SK-N-SH (cell line): ENCODE measurements at regions not wholly inside any gene's neighbourhood (a gene's known extent, or its start where the extent isn't known, plus 50 kb on each side); places are given as distances from the start of the nearest gene placed in this dataset.

Source experiments
- CTCF ChIA-PET: fragments of 300-600, 350-600 bp; formaldehyde crosslinking; extraction: SDS; loops from one replicate; lab custom pipeline; 2021; lab: Yijun Ruan, JAX
- POLR2A ChIA-PET: fragments of 350-600 bp; sonication (Branson Sonifier 250); formaldehyde crosslinking; extraction: SDS; loops from one replicate; lab custom pipeline; 2020; ENCODE audit warnings: antibody characterized with exemption, inconsistent platforms; lab: Yijun Ruan, JAX
- DNase-seq: peaks from one replicate; pipeline ENCODE4 v3.0.0; 2012
- H2AFZ ChIP-seq: fragments of 200-600 bp; sonication (generic); 2 replicates; pipeline ENCODE4 v1.8.1; 2016; ENCODE audit warnings: antibody characterized with exemption, mild to moderate bottlenecking, low read depth
- H3F3A ChIP-seq: fragments of 200-600 bp; sonication (generic); replicated peaks from 2 replicates; pipeline ENCODE3; 2016; ENCODE audit warnings: antibody characterized with exemption, mild to moderate bottlenecking; ENCODE audit not compliant: insufficient read depth
- H3K27ac ChIP-seq, 2 experiments: fragments of 200-500 bp in 1 of 2; fragments of 200-600 bp in 1 of 2; sonication (Bioruptor generic) in 1 of 2; sonication (generic), shearing (Covaris generic) in 1 of 2; 2 replicates each; pipeline versions ENCODE4 v1.5.1 to v1.6.1; 2014 to 2016; ENCODE audit warnings: low read depth in 2 of 2, inconsistent platforms in 1 of 2, low read length in 1 of 2, mild to moderate bottlenecking in 1 of 2, mixed read lengths in 1 of 2
- H3K27me3 ChIP-seq: fragments of 200-600 bp; sonication (generic), shearing (Covaris generic); 2 replicates; pipeline ENCODE4 v1.6.1; 2016; ENCODE audit warnings: mixed run types; ENCODE audit not compliant: insufficient read depth
- H3K36me3 ChIP-seq, 2 experiments: fragments of 200-500 bp in 1 of 2; fragments of 200-600 bp in 1 of 2; sonication (Bioruptor generic) in 1 of 2; sonication (generic) in 1 of 2; replicated peaks in 1 of 2; 2 replicates each; pipeline versions ENCODE3 to v1.5.1; 2014 to 2016; ENCODE audit warnings: low read length in 1 of 2, mild to moderate bottlenecking in 1 of 2; ENCODE audit not compliant: insufficient read depth in 2 of 2, control insufficient read depth in 1 of 2
- H3K4me1 ChIP-seq, 2 experiments: fragments of 200-500 bp in 1 of 2; fragments of 200-600 bp in 1 of 2; sonication (Bioruptor generic) in 1 of 2; sonication (generic), shearing (Covaris generic) in 1 of 2; 2 replicates each; pipeline versions ENCODE4 v1.5.1 to v1.6.1; 2014 to 2016; ENCODE audit warnings: low read depth in 1 of 2, low read length in 1 of 2, mixed run types in 1 of 2; ENCODE audit not compliant: insufficient read depth in 2 of 2, control insufficient read depth in 1 of 2
- H3K4me2 ChIP-seq: fragments of 200-600 bp; sonication (generic), shearing (Covaris generic); 2 replicates; pipeline ENCODE4 v1.6.1; 2017; ENCODE audit warnings: mixed run types
- H3K4me3 ChIP-seq, 2 experiments: fragments of 200-500 bp in 1 of 2; fragments of 200-600 bp in 1 of 2; sonication (Bioruptor generic) in 1 of 2; sonication (generic), shearing (Covaris generic) in 1 of 2; 2 replicates each; pipeline versions ENCODE4 v1.5.1 to v1.8.1; 2014 to 2016; ENCODE audit warnings: low read depth in 2 of 2, inconsistent platforms in 1 of 2, low read length in 1 of 2, mild to moderate bottlenecking in 1 of 2, mixed read lengths in 1 of 2, moderate library complexity in 1 of 2
- H3K79me2 ChIP-seq: fragments of 200-600 bp; sonication (generic); 2 replicates; pipeline ENCODE4 v1.8.1; 2017; ENCODE audit warnings: mild to moderate bottlenecking; ENCODE audit not compliant: insufficient read depth
- H3K9ac ChIP-seq: fragments of 200-600 bp; sonication (generic); 2 replicates; pipeline ENCODE4 v1.6.1; 2017; ENCODE audit warnings: mixed run types
- H3K9me2 ChIP-seq: fragments of 200-600 bp; sonication (generic); 2 replicates; pipeline ENCODE4 v1.6.1; 2017; ENCODE audit warnings: mixed run types
- H3K9me3 ChIP-seq: fragments of 200-600 bp; sonication (generic); 2 replicates; pipeline ENCODE4 v1.6.1; 2017; ENCODE audit warnings: mixed run types, mild to moderate bottlenecking, moderate library complexity
- H4K20me1 ChIP-seq: fragments of 200-600 bp; sonication (generic); 2 replicates; pipeline ENCODE4 v1.6.1; 2017; ENCODE audit warnings: mild to moderate bottlenecking, mixed run types; ENCODE audit not compliant: insufficient read depth
- CHD2 ChIP-seq: fragments of 150-350 bp; IDR thresholded peaks from 2 replicates; pipeline ENCODE4 v1.6.1; 2018; ENCODE audit warnings: low read length; ENCODE audit not compliant: partially characterized antibody
- CTCF ChIP-seq: fragments of 200-600 bp; sonication (generic); IDR thresholded peaks from 2 replicates; pipeline ENCODE4 v1.6.1; 2017; ENCODE audit warnings: antibody characterized with exemption, mild to moderate bottlenecking, moderate library complexity
- ELF1 ChIP-seq: IDR thresholded peaks from 2 replicates; pipeline ENCODE4 v1.4.0; 2012
- FOSL2 ChIP-seq: IDR thresholded peaks from 2 replicates; pipeline ENCODE4 v1.4.0; 2012; ENCODE audit warnings: low read depth, mild to moderate bottlenecking, moderate library complexity, borderline replicate concordance
- FOXM1 ChIP-seq: IDR thresholded peaks from 2 replicates; pipeline ENCODE4 v1.4.0; 2012; ENCODE audit warnings: low read depth, mild to moderate bottlenecking
- MAX ChIP-seq: IDR thresholded peaks from 2 replicates; pipeline ENCODE4 v1.4.0; 2012; ENCODE audit warnings: low read depth
- MEF2A ChIP-seq: IDR thresholded peaks from 2 replicates; pipeline ENCODE4 v1.4.0; 2012; ENCODE audit warnings: low read depth, borderline replicate concordance
- MXI1 ChIP-seq: IDR thresholded peaks from 2 replicates; pipeline ENCODE4 v1.6.1; 2012; ENCODE audit warnings: mild to moderate bottlenecking, low read depth, low read length, improper control_type of control experiment
- NFIC ChIP-seq: IDR thresholded peaks from 2 replicates; pipeline ENCODE4 v1.4.0; 2012; ENCODE audit warnings: borderline replicate concordance
- NRF1 ChIP-seq: IDR thresholded peaks from 2 replicates; pipeline ENCODE4 v1.6.1; 2012; ENCODE audit warnings: low read depth, mild to moderate bottlenecking, low read length
- POLR2AphosphoS5 ChIP-seq: IDR thresholded peaks from 2 replicates; pipeline ENCODE4 v1.6.1; 2012; ENCODE audit warnings: low read depth, low read length
- SIN3A ChIP-seq: IDR thresholded peaks from 2 replicates; pipeline ENCODE4 v1.6.1; 2012; ENCODE audit warnings: low read depth, mild to moderate bottlenecking, low read length, moderate library complexity, borderline replicate concordance
- SMC3 ChIP-seq: IDR thresholded peaks from 2 replicates; pipeline ENCODE4 v1.6.1; 2012; ENCODE audit warnings: low read depth, low read length, improper control_type of control experiment
- TEAD4 ChIP-seq: IDR thresholded peaks from 2 replicates; pipeline ENCODE4 v1.4.0; 2012; ENCODE audit warnings: mild to moderate bottlenecking, borderline replicate concordance; ENCODE audit not compliant: insufficient read depth
- WGBS: methylation state at CpG from one replicate; pipeline ENCODE4 v1.1.6; 2017; ENCODE audit warnings: low lambda C conversion rate; 5-methylcytosine and 5-hydroxymethylcytosine counted together

DNA sequence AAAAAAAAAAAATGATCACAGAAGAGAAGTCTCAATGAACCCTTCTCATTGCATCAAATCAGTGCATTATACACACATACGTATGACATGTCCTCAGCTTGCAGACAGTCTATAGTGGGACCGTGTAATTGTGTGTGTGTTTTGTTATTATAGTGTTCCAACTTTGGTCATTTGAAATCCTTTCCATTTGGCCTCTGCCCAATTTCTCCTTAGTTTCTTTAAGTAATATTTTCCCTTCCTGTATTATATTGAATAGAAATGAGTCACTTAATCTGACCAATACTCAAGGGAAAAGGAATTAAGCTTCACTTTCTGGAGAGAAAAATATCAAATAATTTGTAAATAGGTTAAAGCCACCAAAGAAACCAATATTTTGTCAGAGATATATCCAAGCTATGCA, 415.5 kb upstream of the SORCS1 start:
- Histone ChIP-seq H3K27me3 (no peaks in the 10 kb centered on the region), H3K4me2 (no peak overlapping the region), H3K9me3 (no peaks in the 10 kb centered on the region), H3K4me1 (peaks cover 7 to 9% of the 10 kb centered on the region in 2 experiments; a peak in 3 of 4 replicates), H3K9ac (no peak overlapping the region), H3F3A (no peaks in the 10 kb centered on the region), H3K79me2 (no peaks in the 10 kb centered on the region), H3K36me3 (no peaks in the 10 kb centered on the region), H3K4me3 (no peak overlapping the region), H4K20me1 (no peaks in the 10 kb centered on the region), H2AFZ (no peak overlapping the region), H3K9me2 (no peaks in the 10 kb centered on the region; the same call in 1 of the 2 replicates), H3K27ac (no peak overlapping the region)
- POLR2A ChIA-PET = no interaction called here
- CTCF ChIA-PET = interaction anchor here (1.1 kb wide), 1 partner anchor 22 kb away, joined by 3 read pairs; no protein-coding TSS in a partner anchor
- 58% methylated on average over 2 of the region's 2 CpGs for WGBS
- no peak for TF ChIP-seq ELF1
- TF ChIP-seq CTCF = no peak
- no peak for TF ChIP-seq FOXM1
- TF ChIP-seq NFIC = no peak
- no peak for TF ChIP-seq MAX
- no peak for TF ChIP-seq NRF1
- no peak for TF ChIP-seq FOSL2
- TF ChIP-seq CHD2 = no peak
- TF ChIP-seq SIN3A = no peak
- TF ChIP-seq POLR2AphosphoS5 = no peak
- no peak for TF ChIP-seq TEAD4
- TF ChIP-seq SMC3 = no peak
- no peak for TF ChIP-seq MXI1
- DNase-seq = no peak

GRCh38 chr10:107577221-107577620, 412.7 kb upstream of the SORCS1 start:
- H3K9me3 ChIP-seq = no peaks in the 10 kb centered on the region
- H3K27ac ChIP-seq = no peak overlapping the region
- no peak for TF ChIP-seq MEF2A
- H3K4me1 ChIP-seq = peaks cover 7 to 9% of the 10 kb centered on the region in 2 experiments; a peak in 3 of 4 replicates
- H3K4me3 ChIP-seq = no peak overlapping the region
- no peaks in the 10 kb centered on the region for H3K27me3 ChIP-seq
- no peaks in the 10 kb centered on the region; the same call in none of the 2 replicates for H3K9me2 ChIP-seq
- H3K79me2 ChIP-seq = no peaks in the 10 kb centered on the region
- no peak overlapping the region for H3K4me2 ChIP-seq
- no peaks in the 10 kb centered on the region for H3K36me3 ChIP-seq
- CTCF ChIA-PET = interaction anchor here (1.2 to 1.3 kb wide), 3 partner anchors 10 to 1006 kb away, joined by 3 read pairs; no protein-coding TSS in a partner anchor
- no peaks in the 10 kb centered on the region for H4K20me1 ChIP-seq
- WGBS = 17% methylated on average over 2 of the region's 2 CpGs
- no peak for DNase-seq
- POLR2A ChIA-PET = no interaction called here
- no peak overlapping the region for H3K9ac ChIP-seq
- H3F3A ChIP-seq = no peaks in the 10 kb centered on the region
- H2AFZ ChIP-seq = no peak overlapping the region
